ENCODE measurements at regions not wholly inside any gene's neighbourhood (a gene's known extent, or its start where the extent isn't known, plus 50 kb on each side); places are given as distances from the start of the nearest gene placed in this dataset.

DNA sequence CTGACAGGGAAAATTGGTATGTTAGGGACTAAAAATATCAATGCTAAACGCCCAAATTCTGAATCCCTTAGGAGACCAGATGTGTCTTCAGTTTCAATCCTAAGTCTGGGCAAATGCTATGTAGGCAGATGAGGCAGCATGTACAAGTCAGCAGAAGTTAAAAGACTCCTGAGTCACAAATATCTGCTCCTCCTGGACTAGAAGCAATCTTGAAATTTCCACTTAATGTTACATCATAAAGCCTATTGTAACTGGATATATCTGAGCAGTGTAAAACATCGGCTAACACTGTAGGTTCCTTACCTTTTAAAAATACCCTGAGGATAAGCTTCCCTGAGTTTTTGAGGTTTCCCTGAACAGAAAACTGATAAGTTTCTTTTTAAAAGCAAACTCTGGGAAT, 1087.6 kb upstream of the PIK3C3 start:
- TF ChIP-seq, protein P1, sequence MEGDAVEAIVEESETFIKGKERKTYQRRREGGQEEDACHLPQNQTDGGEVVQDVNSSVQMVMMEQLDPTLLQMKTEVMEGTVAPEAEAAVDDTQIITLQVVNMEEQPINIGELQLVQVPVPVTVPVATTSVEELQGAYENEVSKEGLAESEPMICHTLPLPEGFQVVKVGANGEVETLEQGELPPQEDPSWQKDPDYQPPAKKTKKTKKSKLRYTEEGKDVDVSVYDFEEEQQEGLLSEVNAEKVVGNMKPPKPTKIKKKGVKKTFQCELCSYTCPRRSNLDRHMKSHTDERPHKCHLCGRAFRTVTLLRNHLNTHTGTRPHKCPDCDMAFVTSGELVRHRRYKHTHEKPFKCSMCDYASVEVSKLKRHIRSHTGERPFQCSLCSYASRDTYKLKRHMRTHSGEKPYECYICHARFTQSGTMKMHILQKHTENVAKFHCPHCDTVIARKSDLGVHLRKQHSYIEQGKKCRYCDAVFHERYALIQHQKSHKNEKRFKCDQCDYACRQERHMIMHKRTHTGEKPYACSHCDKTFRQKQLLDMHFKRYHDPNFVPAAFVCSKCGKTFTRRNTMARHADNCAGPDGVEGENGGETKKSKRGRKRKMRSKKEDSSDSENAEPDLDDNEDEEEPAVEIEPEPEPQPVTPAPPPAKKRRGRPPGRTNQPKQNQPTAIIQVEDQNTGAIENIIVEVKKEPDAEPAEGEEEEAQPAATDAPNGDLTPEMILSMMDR (conservative IDR thresholded peaks at IDR 0.05; ENCODE audit: low read length) = no peak
- TF ChIP-seq EZH2phosphoT487 (IDR thresholded peaks at IDR 0.05; ENCODE audit: borderline replicate concordance, low read depth, low read length) = no peak
